ENCODE measurements at regions not wholly inside any gene's neighbourhood (a gene's known extent, or its start where the extent isn't known, plus 50 kb on each side); places are given as distances from the start of the nearest gene placed in this dataset.

GRCh38 chr12:23222801-23223200 lies 597.8 kb downstream of the ETNK1 start:
- no peak for TF ChIP-seq CTCF (IDR thresholded peaks at IDR 0.05; ENCODE audit: insufficient read depth, low read length, poor library complexity, severe bottlenecking)
- TF ChIP-seq EZH2phosphoT487 (conservative IDR thresholded peaks at IDR 0.05; ENCODE audit: low read length): no peak
